ENCODE measurements at regions not wholly inside any gene's neighbourhood (a gene's known extent, or its start where the extent isn't known, plus 50 kb on each side); places are given as distances from the start of the nearest gene placed in this dataset.

GRCh38 chr11:113563766-113564526 is 88.7 kb upstream of the DRD2 start:
- Histone ChIP-seq H3K36me3 (no peaks in the 10 kb centered on the region), H3K27me3 (no peaks in the 10 kb centered on the region), H3K9me3 (no peaks in the 10 kb centered on the region), H3K4me3 (no peak overlapping the region), H3K4me1 (no peaks in the 10 kb centered on the region), H3K27ac (no peak overlapping the region)
- DNase-seq, result no peak
- no peak for ATAC-seq (ENCODE audit: low FRiP score in 2 of 2)
- 65 to 81% methylated on average over 3 of the region's 3 CpGs for WGBS, 2 donors
- TF ChIP-seq CTCF (IDR thresholded peaks at IDR 0.05), result no peak
- no peak for TF ChIP-seq EP300 (IDR thresholded peaks at IDR 0.05)
- TF ChIP-seq POLR2A (IDR thresholded peaks at IDR 0.05), result no peak
- no peak for TF ChIP-seq POLR2AphosphoS5 (IDR thresholded peaks at IDR 0.05)

- DNase-seq (no peak), ATAC-seq (ENCODE audit: low FRiP score in 2 of 2) (no peak)
- no peaks in the 10 kb centered on the region for H3K4me1 ChIP-seq
- H3K4me3 ChIP-seq, result no peak overlapping the region
- 78% methylated on average over 9 of the region's 9 CpGs for WGBS, 2 donors
- H3K9me3 ChIP-seq, result no peaks in the 10 kb centered on the region
- H3K36me3 ChIP-seq, result no peaks in the 10 kb centered on the region
- no peak overlapping the region for H3K27ac ChIP-seq
- no peaks in the 10 kb centered on the region for H3K27me3 ChIP-seq
- no peak for TF ChIP-seq EP300 (IDR thresholded peaks at IDR 0.05)
- no peak for TF ChIP-seq POLR2AphosphoS5 (IDR thresholded peaks at IDR 0.05)
Measured at GRCh38 chr11:113562981-113563461, 87.8 kb upstream of the DRD2 start.

GRCh38 chr11:113562576-113562975 is 87.4 kb upstream of the DRD2 start:
- Histone ChIP-seq H3K4me3 (no peak overlapping the region), H3K9me3 (no peaks in the 10 kb centered on the region), H3K4me1 (no peaks in the 10 kb centered on the region), H3K36me3 (no peaks in the 10 kb centered on the region), H3K27ac (no peak overlapping the region), H3K27me3 (no peaks in the 10 kb centered on the region)
- TF ChIP-seq CTCF (IDR thresholded peaks at IDR 0.05) (no peak), EP300 (IDR thresholded peaks at IDR 0.05) (no peak), POLR2A (IDR thresholded peaks at IDR 0.05) (no peak), POLR2AphosphoS5 (IDR thresholded peaks at IDR 0.05) (no peak)
- ATAC-seq (ENCODE audit: low FRiP score in 2 of 2), result no peak
- DNase-seq, result no peak

GRCh38 chr11:113557926-113558325 is 82.7 kb upstream of the DRD2 start:
- no peaks in the 10 kb centered on the region for H3K9me3 ChIP-seq
- no peak for TF ChIP-seq EP300 (IDR thresholded peaks at IDR 0.05)
- TF ChIP-seq CTCF (IDR thresholded peaks at IDR 0.05), result no peak
- no peak for TF ChIP-seq POLR2AphosphoS5 (IDR thresholded peaks at IDR 0.05)
- TF ChIP-seq POLR2A (IDR thresholded peaks at IDR 0.05), result no peak
- no peak overlapping the region for H3K27ac ChIP-seq
- H3K4me1 ChIP-seq, result no peaks in the 10 kb centered on the region
- DNase-seq, result no peak
- no peak overlapping the region for H3K4me3 ChIP-seq
- H3K36me3 ChIP-seq, result no peaks in the 10 kb centered on the region
- 87 to 91% methylated on average over 4 of the region's 4 CpGs for WGBS, 2 donors
- H3K27me3 ChIP-seq, result no peaks in the 10 kb centered on the region
- ATAC-seq (ENCODE audit: low FRiP score in 2 of 2), result no peak

- DNase-seq (no peak), ATAC-seq (ENCODE audit: low FRiP score in 2 of 2) (no peak)
- Histone ChIP-seq H3K4me1 (no peaks in the 10 kb centered on the region), H3K36me3 (no peaks in the 10 kb centered on the region), H3K9me3 (no peaks in the 10 kb centered on the region), H3K27ac (no peak overlapping the region), H3K4me3 (no peak overlapping the region), H3K27me3 (no peaks in the 10 kb centered on the region)
- no peak for TF ChIP-seq EP300 (IDR thresholded peaks at IDR 0.05)
- 79 to 81% methylated on average over 3 of the region's 3 CpGs for WGBS, 2 donors
Measured at GRCh38 chr11:113556036-113556435, 80.8 kb upstream of the DRD2 start.

- 58 to 76% methylated on average over 2 of the region's 2 CpGs for WGBS, 2 donors
- TF ChIP-seq EP300 (IDR thresholded peaks at IDR 0.05), result no peak
- no peak for TF ChIP-seq POLR2AphosphoS5 (IDR thresholded peaks at IDR 0.05)
- no peak for TF ChIP-seq CTCF (IDR thresholded peaks at IDR 0.05)
- TF ChIP-seq POLR2A (IDR thresholded peaks at IDR 0.05), result no peak
Measured at GRCh38 chr11:113555071-113555619, 79.9 kb upstream of the DRD2 start.

More at GRCh38 chr11:113555071-113555619, 79.9 kb upstream of the DRD2 start:
- H3K4me1 ChIP-seq, result no peaks in the 10 kb centered on the region
- no peak overlapping the region for H3K27ac ChIP-seq
- no peak for ATAC-seq (ENCODE audit: low FRiP score in 2 of 2)
- DNase-seq, result no peak
- H3K4me3 ChIP-seq, result no peak overlapping the region
- H3K9me3 ChIP-seq, result no peaks in the 10 kb centered on the region
- no peaks in the 10 kb centered on the region for H3K36me3 ChIP-seq
- H3K27me3 ChIP-seq, result no peaks in the 10 kb centered on the region

All from upper lobe of left lung (tissue), 6 donors.